ENCODE measurements at regions not wholly inside any gene's neighbourhood (a gene's known extent, or its start where the extent isn't known, plus 50 kb on each side); places are given as distances from the start of the nearest gene placed in this dataset.
"Not testable (repeated sequence)": the region's sequence is repeated elsewhere in the genome, so short reads cannot be mapped to it uniquely, and the experiment has no call there.

DNA sequence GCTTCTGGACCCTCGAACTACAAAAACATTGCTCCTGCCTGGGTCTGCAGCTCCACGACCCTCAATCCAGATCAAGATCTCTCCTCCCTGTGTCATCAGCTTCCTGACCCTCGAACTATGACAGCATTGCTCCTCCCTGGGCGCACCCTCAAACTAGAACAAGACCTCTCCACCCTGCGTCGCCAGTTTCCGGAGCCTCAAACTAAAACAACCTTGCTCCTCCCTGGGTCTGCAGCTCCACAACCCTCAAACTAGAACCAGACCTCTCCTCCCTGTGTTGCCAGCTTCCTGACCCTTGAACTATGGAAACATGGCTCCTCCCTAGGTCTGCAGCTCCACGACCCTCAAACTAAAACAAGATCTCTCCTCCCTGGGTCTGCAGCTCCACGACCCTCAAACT, 339.7 kb upstream of the SULF2 start:
- no peak for DNase-seq (ENCODE audit: low spot score)

DNA sequence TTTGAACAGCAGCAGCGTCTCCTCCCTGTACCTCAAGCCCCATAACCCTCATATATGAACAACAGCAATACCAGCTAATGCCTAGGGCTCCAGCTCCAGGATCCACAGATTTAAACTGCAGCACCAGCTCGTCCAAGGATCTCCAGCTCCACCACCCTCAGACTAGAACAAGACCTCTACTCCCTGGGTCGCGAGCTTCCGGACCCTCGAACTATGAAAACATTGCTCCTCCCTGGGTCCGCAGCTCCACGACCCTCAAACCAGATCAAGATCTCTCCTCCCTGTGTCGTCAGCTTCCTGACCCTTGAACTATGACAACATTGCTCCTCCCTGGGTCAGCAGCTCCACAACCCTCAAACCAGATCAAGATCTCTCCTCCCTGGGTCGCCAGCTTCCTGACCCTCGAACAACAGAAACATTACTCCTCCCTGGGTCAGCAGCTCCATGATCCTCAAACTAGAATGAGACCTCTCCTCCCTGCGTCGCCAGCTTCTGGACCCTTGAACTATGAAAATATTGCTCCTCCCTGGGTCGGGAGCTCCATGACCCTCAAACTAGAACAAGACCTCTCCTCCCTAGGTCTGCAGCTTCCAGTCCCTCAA, 339.0 kb upstream of the SULF2 start:
- no peak for DNase-seq (ENCODE audit: low spot score)

DNA sequence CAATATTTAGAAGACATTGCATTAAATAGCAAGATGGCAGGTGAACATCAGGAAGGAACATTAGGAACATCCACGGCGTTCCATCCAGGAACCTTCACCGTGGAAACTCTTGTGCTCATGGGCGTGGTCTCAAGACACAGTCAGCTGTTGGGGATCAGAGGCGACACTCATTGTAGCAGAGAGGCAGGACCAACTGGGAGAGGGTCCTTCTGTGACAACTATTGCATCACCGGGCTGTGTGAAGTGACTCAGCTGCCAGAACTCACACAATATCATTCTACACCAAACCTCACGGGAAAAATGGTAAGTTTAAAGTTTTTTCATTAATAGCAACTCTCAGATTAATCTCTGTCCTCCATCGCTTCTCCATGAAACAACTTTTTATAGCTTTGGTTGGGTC, 334.8 kb upstream of the SULF2 start:
- no peak for DNase-seq (ENCODE audit: low spot score)

DNA sequence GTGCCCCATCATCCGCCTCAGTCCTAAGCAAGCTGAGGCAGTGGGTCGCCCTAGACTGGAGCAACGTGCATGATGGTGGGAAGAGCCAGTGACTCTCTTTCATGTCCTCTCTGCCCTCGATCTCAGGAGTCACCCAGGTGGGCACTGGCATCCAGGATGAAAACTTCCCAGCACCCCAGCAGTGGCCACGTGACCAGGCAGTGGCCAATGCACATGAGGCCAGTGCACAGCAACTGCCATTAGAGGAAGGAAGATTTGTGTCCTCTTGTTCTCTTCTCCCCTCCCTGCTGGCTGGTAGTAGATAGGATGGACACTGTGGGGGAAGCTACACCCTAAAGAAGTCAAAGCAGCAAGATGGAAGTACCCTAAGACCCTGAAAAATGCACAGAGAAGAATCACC, 334.1 kb upstream of the SULF2 start:
- not testable (repeated sequence) for DNase-seq (ENCODE audit: low spot score)

DNA sequence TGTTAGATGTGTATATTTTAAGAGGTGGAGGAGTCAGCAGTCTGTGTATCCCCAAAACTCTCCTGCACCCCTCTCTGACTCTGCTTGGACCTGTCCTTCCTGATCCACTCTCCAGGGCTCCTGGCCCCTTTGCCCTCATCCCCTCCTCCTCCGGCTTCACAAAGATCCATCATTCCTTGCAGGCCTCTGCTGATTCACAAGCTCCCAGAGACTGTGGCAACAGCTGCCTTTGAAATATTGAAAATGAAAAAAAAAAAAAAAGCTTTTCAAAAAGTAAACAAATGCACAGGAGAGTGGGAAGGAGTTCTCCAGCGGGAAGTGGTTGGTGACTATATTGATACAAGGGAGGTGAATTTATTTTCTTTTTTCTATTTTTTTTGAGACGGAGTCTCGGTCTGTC, 330.2 kb upstream of the SULF2 start:
- DNase-seq (ENCODE audit: low spot score): no peak

DNA sequence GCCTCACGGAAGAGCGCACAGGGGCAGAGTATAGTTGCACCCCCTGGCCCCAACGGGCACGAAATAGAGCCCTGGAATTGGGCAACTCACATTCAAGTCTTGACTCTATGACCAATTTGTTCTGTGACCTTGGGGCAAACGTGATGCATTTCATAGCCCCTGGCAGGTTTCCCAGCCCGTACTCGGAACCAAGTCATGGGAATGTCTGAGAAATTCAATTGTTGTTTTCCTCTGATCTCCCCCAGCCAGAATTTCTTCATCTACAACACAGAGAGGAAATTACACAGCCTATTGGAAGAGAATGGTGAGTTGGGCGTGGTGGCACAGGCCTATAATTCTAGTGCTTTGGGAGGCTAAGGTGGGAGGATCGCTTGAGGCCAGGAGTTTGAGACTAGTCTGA, 322.3 kb upstream of the SULF2 start:
- DNase-seq (ENCODE audit: low spot score): no peak

DNA sequence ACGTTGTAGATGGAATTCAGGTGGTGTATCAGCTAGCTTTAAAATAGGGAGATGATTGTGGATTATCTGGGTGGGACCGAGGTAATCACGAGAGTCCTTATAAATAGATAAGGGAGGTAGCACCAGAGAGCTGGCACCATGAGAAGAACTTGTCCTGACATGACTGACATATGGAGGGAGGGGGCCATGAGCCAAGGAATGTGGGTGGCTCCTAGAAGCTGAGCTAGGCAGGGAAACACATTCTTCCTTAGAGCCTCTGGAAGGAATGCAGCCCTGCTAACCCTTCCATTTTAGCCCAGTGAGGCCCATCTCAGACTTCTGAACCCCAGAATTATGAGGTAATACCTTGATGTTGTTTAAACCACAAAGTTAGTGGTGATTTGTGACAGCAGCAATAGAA, 321.1 kb upstream of the SULF2 start:
- no peak for DNase-seq (ENCODE audit: low spot score)

DNA sequence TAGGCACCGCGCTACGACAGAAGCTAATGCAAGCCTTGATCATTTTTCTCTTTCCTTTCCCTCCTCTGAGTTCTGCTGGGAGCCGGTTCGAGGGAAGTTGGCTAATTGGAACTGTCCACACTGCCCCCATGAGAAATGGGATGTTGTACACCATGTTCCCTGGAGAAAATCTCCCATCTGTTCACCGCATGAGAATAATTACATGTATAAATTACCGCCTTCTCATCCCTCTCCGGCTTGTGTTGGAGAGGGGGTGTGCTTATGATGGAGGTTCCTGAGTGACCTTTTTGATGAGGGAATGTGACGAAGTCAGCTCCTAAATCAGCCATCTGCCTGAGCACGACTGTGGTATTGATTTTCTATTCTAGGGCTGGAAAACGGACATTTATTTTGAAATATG, 320.2 kb upstream of the SULF2 start:
- DNase-seq (ENCODE audit: low spot score): no peak

DNA sequence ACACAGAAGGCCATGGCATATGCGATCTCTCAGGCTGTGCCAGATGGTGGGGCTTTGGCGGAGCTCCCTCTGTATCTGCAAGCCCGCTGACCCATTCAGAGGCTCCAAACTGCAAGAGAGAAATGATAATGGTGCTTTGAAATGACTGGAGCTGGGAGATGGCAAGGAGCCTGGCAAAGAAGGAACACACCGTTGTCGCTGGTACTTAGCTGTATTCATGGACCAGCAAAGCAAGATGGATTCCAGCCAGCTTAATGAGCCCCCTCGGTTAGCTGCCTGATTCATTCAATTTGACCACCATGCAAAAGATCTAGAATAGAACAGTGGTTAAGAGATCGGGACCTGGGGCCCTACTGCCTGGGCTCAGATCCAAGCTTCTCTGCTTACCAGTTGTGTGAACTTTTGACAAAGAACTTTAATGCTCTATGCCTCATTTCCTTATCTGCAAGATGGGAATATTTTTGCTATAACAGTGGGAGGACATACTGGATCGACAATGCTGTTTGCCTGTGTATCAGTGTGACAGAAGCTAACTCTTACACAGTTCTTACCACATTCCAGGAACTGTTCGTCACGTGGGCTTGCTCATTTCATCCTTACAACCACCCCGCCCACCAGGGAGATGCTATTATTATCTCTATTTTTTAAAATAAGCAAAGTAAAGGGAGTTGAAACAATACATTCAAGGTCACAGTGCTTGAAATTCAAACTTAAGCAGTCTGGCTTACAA, 317.8 kb upstream of the SULF2 start:
- no peak for DNase-seq (ENCODE audit: low spot score)

DNA sequence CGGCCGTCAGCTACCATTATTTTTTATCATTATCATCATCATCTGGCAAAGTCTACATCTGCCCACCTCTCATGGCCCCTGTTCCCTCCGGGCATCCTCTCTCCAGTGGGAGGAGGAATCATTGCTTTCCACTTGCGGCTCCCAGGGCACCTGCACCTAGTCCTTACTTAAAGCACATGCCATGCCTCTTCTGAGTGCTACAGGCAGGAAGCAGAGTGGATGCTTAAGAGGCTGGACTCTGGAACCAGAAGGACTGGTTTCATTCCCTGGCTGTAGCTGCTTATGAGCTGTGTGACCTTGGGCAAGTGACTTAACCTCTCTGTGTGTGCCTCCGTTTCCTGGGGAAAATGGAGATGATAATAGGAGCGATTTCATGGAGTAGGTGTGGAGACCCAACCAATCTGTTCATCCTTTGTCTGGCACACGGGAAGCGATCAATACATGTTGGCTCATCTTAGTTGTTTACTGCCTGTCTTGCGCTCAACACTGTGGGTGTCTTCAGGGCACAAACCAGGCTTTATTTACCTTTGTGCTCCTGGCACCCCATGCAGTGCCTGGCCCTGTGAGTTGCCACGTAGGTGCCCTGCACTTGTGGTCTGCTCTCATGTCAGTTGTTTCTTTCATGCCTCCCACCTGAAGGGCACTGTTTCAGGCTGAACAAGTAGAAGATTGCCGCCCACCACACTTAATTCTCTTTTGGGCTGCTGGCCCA, 317.0 kb upstream of the SULF2 start:
- no peak for DNase-seq (ENCODE audit: low spot score)

DNA sequence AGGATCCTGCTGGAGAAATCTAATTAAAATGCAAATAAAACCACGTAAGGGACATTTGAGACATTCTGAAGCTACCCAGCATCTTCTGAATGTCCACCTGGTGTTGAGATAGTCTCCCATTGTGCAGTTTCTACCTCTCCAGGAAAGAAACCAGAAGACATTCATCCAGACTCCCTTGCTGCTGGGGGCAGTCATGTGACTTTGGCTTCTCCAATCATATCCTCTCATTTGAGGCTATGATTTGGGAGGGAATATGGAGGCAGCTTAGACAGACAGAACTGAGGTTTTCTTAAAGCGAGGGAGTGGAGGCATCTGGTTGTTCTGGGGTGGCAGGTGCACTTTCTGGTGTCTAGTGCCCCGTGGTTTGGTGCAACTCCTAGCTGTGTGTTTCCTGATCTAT, 315.2 kb upstream of the SULF2 start:
- no peak for DNase-seq (ENCODE audit: low spot score)

DNA sequence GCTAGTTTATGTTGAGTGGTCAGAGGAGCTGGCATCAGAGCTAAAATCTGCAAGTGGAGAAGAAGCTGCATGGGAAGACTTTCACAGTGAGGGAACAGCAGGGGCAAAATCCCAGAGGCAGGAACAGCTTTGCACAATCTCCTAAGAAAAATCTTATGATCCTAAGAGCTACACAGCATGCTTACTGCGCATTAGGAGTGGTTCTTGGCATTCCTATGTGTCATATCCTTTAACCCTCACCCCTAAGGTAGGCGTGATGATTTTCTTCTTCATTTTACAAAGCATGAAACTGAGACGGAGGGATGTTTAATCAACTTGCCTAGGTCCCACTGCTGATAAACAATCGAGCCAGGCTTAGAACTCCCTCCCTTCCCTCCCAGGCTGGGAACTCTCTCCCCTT, 313.6 kb upstream of the SULF2 start:
- no peak for DNase-seq (ENCODE audit: low spot score)

DNA sequence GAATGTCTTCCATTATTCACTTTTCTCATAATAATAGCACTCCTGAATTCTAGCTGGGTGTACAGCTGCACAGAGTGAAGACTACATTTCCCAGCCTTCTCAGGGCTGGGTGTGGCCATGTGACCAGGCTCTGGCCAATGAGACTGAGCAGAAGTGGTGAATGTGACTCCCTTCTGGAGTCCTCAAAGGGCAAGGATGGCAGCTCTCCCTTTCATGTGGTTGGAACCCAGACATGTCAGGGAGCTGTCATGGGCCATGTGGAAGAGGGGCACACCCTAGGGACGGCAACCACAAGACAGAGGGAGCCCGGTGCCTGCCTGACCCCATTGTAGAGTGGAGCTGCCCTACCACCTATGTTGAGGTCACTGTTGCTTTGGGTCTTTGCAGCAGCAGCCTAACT, 312.8 kb upstream of the SULF2 start:
- DNase-seq (ENCODE audit: low spot score): no peak

DNA sequence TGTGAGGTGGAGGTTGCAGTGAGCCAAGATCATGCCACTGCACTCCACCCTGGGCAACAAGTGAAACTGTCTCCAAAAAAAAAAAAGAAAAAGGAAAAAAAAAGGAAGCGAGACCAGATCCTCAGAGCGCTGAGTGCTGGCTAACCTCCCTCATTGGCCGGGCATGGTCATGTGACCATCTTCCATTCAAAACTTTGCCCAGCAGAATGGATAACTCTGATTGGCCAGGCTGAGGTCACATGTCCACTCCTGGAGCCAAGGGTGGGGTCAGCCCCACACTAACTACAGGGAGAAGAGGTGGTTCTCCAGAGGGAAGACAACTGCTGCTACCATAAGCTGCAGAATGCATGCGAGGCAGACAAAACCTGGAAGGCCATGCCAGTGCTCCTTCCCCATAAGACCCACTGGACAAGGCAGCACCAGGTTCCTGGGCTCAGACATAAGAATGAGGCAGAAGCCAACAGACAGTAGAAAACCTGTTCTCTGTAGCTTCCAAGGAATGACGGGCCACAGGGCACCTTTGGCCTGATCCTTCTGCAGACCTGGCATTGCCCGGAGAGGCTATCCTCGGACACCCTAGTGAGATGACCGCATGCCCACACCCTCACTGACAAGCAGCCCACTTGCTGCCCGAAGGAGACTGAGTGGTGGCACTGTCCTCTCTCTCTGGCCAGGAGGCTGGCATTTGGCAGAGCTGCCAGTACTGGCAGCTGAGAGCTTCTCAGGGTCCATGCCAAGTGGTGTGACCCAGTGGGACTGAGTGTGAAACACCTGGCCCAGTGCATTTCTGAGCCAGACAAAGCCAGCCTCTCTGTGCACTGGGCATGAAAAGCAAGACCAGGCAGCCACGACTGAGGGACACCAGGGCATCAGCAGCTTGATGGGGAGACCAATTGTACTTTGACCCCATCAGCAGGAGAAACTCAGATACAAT, 311.9 kb upstream of the SULF2 start:
- DNase-seq (ENCODE audit: low spot score): no peak

DNA sequence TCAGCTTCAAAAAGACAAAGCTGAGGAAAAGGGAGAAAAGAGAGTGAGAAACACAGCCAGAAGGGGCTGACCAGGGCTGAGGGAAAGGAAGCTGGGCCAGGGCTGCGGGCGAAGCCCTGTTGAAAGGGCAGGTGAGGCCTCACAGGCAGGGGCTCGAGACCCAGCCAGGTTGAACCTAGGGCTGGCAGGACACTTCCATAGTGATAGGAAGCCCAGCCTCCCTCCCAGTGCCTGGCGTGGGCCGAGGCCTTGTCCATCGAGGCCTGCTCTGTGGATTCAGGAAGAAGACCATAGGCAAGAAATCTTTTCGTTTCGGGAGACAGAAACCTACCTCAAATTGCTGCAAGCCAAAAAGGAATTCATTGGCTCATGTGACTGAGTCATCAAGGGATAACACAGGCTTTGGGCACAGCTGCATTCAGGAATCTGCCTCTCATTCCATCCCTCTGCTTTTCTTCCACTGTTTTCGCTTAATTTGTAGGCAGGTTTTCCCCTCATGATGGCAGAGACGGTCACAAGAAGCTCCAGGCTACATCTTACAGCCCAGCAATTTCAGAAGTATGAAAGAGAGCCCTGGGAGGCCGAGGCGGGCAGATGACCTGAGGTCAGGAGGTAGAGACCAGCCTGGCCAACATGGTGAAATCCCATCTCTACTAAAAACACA, 311.1 kb upstream of the SULF2 start:
- DNase-seq (ENCODE audit: low spot score): no peak

DNA sequence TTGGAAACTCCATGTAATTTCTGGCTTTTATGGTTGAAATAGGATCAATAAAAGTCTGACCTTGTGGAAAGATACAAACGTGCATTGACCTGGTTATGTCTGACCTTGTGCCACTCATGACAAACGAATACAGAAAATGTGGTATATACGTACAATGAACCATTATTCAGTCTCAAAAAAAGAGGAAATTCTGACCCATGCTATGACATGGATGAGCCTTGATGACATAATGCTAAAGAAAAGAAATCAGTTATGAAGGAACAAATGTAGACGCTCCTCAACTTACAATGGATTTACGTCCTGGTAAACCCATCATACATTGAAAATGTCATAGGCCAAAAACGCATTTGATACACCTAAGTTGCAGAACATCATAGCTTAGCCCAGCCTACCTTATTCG, 309.7 kb upstream of the SULF2 start:
- DNase-seq (ENCODE audit: low spot score): no peak

DNA sequence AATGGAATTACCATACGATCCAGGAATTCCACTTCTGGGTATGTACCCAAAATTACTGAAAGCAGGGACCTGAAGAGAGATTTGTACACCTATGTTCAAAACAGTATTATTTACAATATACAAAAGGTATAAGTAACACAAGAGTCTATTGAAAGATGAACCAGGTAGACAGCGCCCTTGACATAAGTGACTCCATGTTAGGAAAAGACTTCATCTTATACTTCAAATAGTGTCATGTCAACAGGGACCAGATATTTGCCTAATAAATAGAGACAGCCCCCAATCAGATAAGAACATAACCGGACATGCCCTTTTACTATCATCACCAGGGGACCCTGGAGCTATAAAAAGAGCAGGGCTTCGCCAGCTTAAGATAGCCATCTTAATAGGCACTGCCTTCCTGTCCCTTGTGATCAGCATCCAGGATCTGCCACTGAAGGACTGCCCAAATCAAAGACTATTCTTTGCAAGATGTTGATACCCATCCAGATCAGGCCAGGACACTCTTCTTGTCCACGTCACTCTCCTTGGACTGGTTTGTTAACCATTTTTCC, 309.0 kb upstream of the SULF2 start:
- no peak for DNase-seq (ENCODE audit: low spot score)

DNA sequence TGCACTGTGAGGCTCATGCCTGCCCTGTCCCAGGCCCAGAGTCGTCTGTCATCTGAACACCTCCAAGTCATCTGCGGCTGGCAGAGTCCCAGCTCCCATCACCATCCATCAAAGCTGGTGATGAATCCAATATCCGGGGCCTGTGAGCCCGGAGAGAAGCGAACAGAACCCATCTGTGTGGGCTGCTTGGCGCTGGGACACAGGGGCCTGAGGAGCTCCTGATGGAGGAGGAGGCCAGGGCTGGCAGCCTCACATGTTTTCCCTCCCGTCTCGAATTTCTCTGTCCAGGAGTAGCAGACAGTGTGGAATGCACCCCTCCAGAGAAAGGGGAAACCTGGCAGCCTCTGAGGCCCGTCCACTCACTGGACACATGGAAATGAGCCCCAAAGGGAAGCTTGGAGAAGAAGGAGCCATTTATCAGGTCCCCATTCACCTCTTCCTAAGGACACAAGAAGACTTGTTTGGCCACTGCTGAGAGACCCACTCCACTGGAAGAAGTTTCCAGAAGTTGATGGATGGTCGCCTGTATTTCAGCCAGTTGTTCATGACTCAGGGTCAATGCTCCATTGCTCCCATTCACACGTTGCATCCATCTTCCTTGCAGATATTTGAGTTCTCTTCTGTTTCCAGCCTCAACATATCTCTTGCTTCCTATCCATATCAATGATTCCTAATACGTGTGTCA, 307.5 kb upstream of the SULF2 start:
- no peak for DNase-seq (ENCODE audit: low spot score)

DNA sequence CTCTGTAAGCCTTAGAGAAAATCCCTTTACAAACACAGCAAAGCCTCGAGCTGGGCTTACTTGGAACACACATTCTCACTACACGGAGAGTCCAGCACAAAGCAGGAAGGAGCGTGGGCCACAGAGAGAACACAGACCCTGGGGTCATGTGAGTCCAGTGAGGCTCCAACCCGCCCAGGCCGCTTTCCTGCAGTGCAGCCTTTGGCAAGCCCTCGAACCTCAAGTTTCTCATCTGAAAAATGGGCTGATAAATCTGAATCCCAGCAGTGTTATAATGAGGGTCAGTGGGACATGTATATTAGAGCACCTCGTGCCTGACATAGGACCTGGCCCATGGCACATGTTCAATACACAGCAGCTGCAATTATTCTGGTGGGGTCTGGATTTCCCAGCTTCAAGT, 305.5 kb upstream of the SULF2 start:
- DNase-seq (ENCODE audit: low spot score): no peak

DNA sequence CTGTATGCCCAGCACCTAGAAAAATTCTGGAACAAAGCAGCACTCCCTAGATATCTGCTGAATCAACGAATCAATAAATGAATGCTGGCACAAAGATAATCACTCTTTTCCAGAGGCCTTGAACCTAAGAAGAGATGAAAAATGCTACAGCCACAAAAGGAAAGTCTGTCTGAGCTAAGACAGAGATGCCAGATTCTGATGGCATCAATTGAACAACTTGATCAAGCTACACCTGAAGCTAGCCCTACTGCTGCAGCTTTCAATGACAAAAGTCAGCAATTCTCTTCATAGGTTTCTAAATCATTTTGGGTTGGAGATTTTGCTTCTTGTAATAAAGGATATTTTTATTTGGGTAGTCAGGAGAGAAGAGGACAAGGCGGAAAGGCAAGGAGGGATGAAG, 305.0 kb upstream of the SULF2 start:
- no peak for DNase-seq (ENCODE audit: low spot score)

DNA sequence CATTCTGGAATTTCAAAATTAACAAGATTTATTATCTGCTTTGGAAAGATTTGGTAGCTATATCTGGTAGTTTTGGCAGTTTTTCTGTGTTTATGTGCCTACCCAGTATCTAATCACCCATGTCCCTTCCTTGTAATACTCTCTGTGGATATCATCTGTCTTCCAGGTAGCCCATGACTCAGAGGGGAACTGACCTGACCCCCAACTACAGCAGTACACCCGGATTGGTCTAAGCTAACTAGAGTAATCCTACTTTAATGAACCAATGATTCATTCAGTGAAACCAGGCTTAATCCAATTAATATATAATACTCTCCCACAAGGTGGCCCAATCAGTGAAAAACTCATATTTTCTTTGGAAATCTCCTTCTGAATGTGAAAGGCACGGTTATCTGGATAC, 295.3 kb upstream of the SULF2 start:
- DNase-seq (ENCODE audit: low spot score): no peak
